Right renal cortex interstitium (tissue), 3 donors: ENCODE measurements at regions not wholly inside any gene's neighbourhood (a gene's known extent, or its start where the extent isn't known, plus 50 kb on each side); places are given as distances from the start of the nearest gene placed in this dataset.

Experiments used
- DNase-seq, 3 donors: peaks; one replicate each; pipeline ENCODE4 v3.0.0-alpha.2; 2013; ENCODE audit warnings: low read depth in 3 of 3, low spot score in 2 of 3

GRCh38 chr14:97283841-97284240 is 486.7 kb downstream of the VRK1 start:
- DNase-seq = no peak

- DNase-seq = no peak
These were observed 490.8 kb downstream of the VRK1 start for GRCh38 chr14:97287956-97288355.

GRCh38 chr14:97290065-97290464 is 492.9 kb downstream of the VRK1 start:
- no peak for DNase-seq

DNA sequence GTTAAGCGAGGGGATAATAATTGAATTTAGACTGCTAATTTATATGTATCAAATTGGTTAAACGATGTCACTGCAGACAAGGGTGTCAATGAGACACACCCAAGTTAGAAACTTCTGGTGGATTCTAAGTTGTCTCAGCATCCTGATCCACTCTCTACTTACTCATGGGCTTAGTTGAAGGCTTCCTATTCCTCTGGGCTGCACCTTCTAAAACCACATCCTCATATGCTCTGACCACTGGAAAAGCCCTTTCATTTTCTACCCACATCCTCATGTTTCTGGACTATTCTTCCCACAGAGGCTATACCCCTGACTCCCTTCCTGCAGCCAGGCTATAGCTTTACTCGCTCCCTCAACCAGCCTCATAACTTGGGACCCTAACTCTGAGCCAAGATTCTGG is 493.8 kb downstream of the VRK1 start:
- DNase-seq = no peak

GRCh38 chr14:97293659-97294058 is 496.5 kb downstream of the VRK1 start:
- no peak for DNase-seq

GRCh38 chr14:97295108-97295710 is 498.0 kb downstream of the VRK1 start:
- DNase-seq = no peak

DNA sequence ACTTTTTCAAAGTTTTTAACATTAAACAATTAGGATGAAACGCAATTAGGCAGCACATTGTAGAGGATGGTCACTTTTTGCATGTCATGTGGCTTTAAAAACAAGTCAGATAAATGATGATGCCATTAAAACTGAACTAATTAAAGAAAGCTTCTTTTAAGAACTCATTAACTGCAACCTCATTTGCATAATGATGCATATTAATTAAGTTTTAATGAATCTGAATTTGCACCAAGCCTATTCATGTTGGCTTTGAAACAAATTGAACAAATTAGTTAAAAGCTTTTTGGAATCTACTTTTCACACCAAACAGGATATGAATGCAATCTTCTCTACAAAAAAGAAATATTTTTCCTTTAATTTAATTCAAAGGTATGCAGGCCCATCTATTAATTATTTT is 499.0 kb downstream of the VRK1 start:
- no peak for DNase-seq

- DNase-seq = no peak
These were observed 499.9 kb downstream of the VRK1 start for GRCh38 chr14:97297100-97297499.

DNA sequence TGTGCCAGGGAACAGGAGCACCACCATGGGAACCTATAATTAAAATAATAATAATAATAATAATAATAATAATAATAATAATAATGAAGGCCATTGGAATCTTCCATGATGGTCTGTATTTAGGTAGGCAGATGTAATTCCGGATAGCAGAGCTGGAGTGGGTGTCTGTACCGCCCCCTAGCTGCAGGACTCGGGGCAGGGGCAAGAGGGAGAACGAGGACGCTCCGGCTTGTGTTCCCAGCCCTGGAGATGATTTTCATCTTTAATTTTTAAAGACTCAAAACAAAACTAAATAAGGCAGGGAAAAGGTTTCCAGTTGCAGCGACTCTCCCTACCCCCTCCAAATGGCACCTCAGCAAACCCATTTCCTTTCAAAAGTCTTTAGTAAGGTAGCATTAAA is 501.1 kb downstream of the VRK1 start:
- no peak for DNase-seq

GRCh38 chr14:97298736-97299135 is 501.6 kb downstream of the VRK1 start:
- DNase-seq = no peak

- no peak for DNase-seq
These were observed 502.5 kb downstream of the VRK1 start for GRCh38 chr14:97299661-97300060.

DNA sequence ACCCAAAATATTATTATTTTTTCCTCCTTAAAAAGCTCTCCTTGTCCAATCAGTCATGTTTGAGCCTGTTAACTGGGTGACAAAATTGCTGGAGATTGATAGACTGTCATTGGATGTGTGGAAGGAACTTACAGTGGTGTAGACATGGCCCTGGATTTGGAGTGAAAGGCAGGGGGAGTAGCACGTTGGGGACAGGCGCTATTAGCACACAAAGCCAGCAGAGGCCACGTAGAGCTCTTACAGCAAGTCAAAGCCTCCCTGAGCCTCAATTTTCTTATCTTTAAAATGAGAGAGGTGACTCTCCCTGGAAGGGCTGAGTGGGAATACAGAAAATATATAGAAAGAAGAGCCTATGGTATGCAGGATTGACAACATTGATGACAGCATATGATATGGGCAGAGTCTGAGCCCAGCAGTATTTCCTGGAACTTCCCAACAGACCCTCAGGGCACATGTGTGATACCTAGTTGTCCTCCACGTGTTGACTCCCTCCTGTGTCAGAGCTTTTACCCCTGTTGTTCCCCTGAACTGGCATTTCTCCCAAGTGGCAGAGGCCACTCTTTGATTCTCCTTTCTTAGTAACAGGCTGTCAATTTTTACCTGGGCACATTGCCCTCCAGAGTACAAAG is 504.9 kb downstream of the VRK1 start:
- DNase-seq = no peak

DNA sequence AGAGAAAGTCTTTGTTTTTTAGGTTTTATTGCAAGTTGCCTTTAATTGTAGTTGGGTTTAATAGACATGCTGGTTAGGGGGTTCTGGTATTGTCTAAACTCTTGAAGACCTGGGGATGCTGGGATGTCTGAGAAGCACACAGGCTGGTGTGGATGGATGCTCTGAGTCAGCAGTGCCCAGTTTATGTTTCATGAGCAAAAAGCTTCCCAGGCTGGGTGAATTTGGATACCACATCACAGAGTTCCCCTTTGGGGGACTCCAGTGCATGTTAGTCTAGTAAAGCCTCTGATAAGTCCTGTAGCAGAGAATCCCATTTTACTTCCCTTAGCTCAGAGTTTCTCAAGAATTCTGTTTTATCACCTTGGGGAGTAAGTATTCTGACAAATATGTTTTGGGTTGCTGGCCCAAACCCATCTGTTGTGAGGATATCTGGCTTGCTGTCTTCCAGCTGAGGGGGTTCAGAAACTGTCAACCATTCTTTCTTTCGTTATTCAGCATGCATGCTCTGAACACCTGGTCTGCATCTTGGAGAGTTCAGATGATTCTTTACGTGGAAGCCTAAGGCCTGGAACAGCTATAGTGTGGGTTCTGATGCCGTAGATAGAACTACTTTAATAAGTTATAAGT is 509.1 kb downstream of the VRK1 start:
- DNase-seq = no peak

GRCh38 chr14:97306760-97307246 is 509.6 kb downstream of the VRK1 start:
- no peak for DNase-seq

DNA sequence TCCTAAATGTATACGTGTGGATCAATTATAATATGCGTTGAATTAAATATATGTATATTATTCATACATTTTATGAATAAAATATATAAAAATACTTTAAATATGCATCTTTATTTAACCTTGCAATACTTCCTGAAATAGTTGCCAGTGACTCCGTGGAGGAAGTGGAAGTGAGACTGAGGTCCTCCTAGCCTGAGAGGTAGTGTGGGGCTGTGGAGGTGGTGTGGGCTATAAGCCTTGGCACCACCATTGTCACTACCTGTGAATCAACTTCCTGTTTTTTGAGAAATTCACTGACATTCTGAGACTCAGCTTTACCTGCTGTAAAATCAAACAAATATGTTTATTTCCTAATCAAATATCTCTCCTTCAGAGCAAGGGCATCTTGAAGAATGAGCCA is 514.2 kb downstream of the VRK1 start:
- DNase-seq = no peak

- no peak for DNase-seq
These were observed 515.7 kb downstream of the VRK1 start for GRCh38 chr14:97312910-97313309.

DNA sequence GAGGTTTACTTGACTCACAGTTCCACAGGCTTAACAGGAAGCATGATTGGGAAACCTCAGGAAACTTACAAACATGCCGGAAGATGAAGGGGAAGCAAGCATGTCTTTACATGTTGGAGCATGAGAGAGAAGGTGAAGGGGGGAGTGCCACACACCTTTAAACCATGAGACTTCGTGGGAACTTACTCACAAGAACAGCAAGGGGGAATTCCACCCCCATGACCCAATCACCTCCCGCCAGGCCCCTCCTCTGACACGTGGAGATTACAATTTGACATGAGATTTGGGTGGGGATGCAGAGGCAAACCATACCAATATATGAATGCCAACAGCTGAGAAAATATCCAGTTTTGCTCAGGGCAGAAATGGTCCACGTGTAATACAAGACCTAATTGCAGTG is 518.6 kb downstream of the VRK1 start:
- no peak for DNase-seq

DNA sequence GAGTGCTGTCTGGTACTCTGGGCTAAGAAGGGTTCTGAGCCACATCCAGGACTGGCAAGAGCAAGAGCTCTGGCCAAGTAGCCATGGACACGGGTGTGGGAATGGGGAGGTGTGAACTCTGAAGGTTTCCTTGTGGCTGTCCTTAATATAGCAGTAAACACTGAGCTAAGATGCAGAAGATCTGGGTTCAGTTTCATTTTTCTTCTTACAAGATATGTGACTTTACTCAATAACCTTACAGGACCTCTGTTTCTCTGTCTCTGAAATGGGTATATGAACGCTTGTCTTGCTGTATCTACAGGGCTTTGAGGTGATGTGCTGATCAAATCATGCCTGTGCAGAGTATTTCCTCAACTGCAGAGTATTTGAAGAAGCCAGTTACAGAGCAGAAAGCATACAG is 521.2 kb downstream of the VRK1 start:
- DNase-seq = no peak

DNA sequence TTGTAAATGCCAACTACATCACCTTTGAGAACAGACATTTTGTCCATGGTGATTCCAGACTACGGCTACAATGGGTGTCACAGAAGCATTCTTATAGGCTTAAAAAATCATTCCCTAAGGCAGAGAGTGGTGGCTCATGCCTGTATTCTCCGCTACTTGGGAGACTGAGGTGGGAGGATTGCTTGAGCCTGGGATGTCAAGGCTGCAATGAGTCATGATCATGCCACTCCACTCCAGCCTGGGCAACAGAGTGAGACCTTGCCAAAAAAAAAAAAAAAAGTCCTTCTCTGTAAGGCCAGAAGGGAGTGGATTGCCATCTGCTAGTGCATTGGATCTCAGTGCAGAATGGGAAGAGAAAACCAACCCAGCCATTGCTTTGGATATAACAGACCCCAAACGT is 522.5 kb downstream of the VRK1 start:
- no peak for DNase-seq

DNA sequence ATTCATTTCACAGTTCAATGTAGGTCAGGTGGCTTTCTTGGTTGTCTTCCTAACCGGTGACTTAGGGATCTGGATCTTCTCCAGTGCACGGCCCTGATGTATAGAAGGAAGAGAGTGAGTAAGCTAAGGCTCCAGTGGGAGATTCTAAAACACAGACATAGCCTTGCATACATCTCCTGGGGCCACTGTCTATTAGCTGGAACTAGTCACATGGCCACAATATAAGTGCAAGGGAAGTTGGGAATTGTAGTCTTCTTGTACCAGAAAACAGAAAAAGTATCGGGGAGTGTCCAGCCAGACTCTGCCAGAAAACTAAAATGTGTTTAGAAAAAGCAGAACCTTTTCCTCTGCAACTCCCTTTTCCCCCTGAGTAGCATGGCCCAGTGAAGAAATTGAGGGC is 531.6 kb downstream of the VRK1 start:
- DNase-seq = no peak

- no peak for DNase-seq
These were observed 532.5 kb downstream of the VRK1 start for GRCh38 chr14:97329701-97330100.

DNA sequence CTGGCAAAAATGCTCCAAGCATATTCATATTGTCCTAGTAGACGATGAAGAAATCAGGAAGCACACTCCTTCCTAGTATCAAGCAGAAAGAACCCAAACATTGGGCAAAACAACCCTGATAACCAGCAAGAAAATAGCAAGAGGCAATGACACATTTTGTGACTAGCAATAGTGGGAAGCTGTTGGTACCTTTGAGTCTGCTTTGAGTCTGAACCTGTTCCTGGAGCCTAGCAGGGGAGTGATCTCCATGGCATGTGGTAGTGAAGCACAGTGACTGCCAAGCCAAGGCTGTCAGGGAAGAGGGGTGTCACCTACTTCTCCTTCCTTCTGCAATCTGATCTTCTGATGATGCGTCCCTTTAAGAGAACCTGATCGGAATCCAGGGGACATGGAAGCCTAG is 533.9 kb downstream of the VRK1 start:
- DNase-seq = no peak
